Heart left ventricle (tissue), 16 donors: ENCODE measurements at regions not wholly inside any gene's neighbourhood (a gene's known extent, or its start where the extent isn't known, plus 50 kb on each side); places are given as distances from the start of the nearest gene placed in this dataset.

Source experiments
- ATAC-seq, 4 donors: fragments of 200-7000 bp; cut with Tn5 transposase; one replicate each; pipeline ENCODE4 v1.9.1; 2020 to 2022; ENCODE audit warnings: moderate library complexity in 4 of 4, mild to moderate bottlenecking in 3 of 4, moderate number of reproducible peaks in 1 of 4
- DNase-seq, 5 donors: peaks; one replicate each; pipeline ENCODE4 v3.0.0-alpha.2; 2020
- H3K27ac ChIP-seq, 12 donors: fragments of 200-600 bp; sonication (generic) in 4 of 12; one replicate each; pipeline versions ENCODE4 v1.5.0 to v1.8.0; 2016 to 2022; ENCODE audit warnings: mild to moderate bottlenecking in 2 of 12
- H3K27me3 ChIP-seq, 9 donors: fragments of 200-600 bp; sonication (generic) in 2 of 9; one replicate each; pipeline versions ENCODE4 v1.5.1 to v1.8.0; 2016 to 2022; ENCODE audit warnings: mild to moderate bottlenecking in 3 of 9
- H3K36me3 ChIP-seq, 9 donors: fragments of 200-600 bp; sonication (generic) in 2 of 9; one replicate each; pipeline versions ENCODE4 v1.5.0 to v1.8.0; 2018 to 2022; ENCODE audit warnings: mild to moderate bottlenecking in 2 of 9
- H3K4me1 ChIP-seq, 12 donors: fragments of 200-600 bp; sonication (generic) in 4 of 12; one replicate each; pipeline versions ENCODE4 v1.5.0 to v1.8.0; 2016 to 2022; ENCODE audit warnings: mild to moderate bottlenecking in 3 of 12
- H3K4me3 ChIP-seq, 12 donors: fragments of 200-600 bp; sonication (generic) in 4 of 12; one replicate each; pipeline versions ENCODE4 v1.5.0 to v1.8.0; 2017 to 2022; ENCODE audit warnings: mild to moderate bottlenecking in 9 of 12, moderate library complexity in 4 of 12
- H3K9me3 ChIP-seq, 12 donors: fragments of 200-600 bp; sonication (generic) in 4 of 12; one replicate each; pipeline versions ENCODE4 v1.5.0 to v1.8.0; 2016 to 2022; ENCODE audit warnings: mild to moderate bottlenecking in 1 of 12
- CTCF ChIP-seq, 12 donors: fragments of 200-600 bp; sonication (generic) in 4 of 12; IDR thresholded peaks; one replicate each; pipeline versions ENCODE4 v1.5.0 to v1.8.0; 2018 to 2022; ENCODE audit warnings: antibody characterized with exemption in 12 of 12, mild to moderate bottlenecking in 5 of 12
- POLR2A ChIP-seq, 2 donors: fragments of 450-650 bp; IDR thresholded peaks; one replicate each; pipeline ENCODE4 v1.6.1; 2017; ENCODE audit warnings: antibody characterized with exemption in 2 of 2, mild to moderate bottlenecking in 2 of 2, moderate library complexity in 2 of 2
- WGBS, 4 donors: extraction: QIAGEN DNeasy Blood & Tissue Kit in 2 of 4; methylation state at CpG; one replicate each; pipeline versions ENCODE4 v1.1.5 to v1.1.7; 2013 to 2018; 5-methylcytosine and 5-hydroxymethylcytosine counted together
- intact Hi-C, 10 donors: fragments of 100-400 bp; cut with DNase I; formaldehyde crosslinking; loops; one replicate each; pipeline versions ENCODE4 v1.11.1 to v1.14.2; 2022
- donor health status: ischemic (EF 13 %, LVEDD 7.1; RV severe dilation, severe dysfunction).
- donor health status: healthy with polysubstance abuse.
- donor health status: DM: no; HTN: yes; CAD: no.
- donor health status: DM: no; HTN: no; CAD: no.
- donor health status: ischemic (EF 25% LVEDD 6.9; RV normal size, moderate dysfunction).
- donor health status: ischemic (EF 25% LVEDD 5.7; RV mildly dilated, moderate dysfunction).
- donor health status: healthy.
- donor health status: DM: yes; HTN: yes; CAD: no.
- donor health status: ischemic (EF 35%, LVEDD 5.7; RV mildly dilated, moderate dysfunction).
- donor health status: nonischemic (EF 11% LVEDD 7.7; RV severe dilation, severe dysfunction).
- donor health status: DM: yes; HTN: yes; CAD: no.
- donor health status: PGD.
- donor health status: ischemic (EF 29% LVEDD 5.4; RV normal size, mild dysfunction).
- donor health status: nonischemic (EF 23%, LVEDD 6.1; RV moderate dilation, normal function).

- Histone ChIP-seq H3K27me3 (peaks cover 0 to 12% (median 0%) of the 10 kb centered on the region in 9 donors), H3K4me1 (no peaks in the 10 kb centered on the region), H3K27ac (no peak overlapping the region), H3K36me3 (no peaks in the 10 kb centered on the region), H3K4me3 (no peak overlapping the region), H3K9me3 (no peaks in the 10 kb centered on the region)
- ATAC-seq (no peak), DNase-seq (no peak)
- TF ChIP-seq CTCF (IDR thresholded peaks at IDR 0.05) (no peak), POLR2A (IDR thresholded peaks at IDR 0.05) (no peak)
- intact Hi-C loops: no loop called here
- WGBS, 4 donors: 88 to 96% (median 91%) methylated on average over 3 to 5 of the region's 5 CpGs
These were observed 328.8 kb upstream of the IRX1 start for GRCh38 chr5:3266861-3267260.

- intact Hi-C loops: no loop called here
These were observed 329.7 kb upstream of the IRX1 start for GRCh38 chr5:3265936-3266335.

GRCh38 chr5:3265131-3265885 lies 330.3 kb upstream of the IRX1 start:
- peaks cover 0 to 12% (median 0%) of the 10 kb centered on the region in 9 donors for H3K27me3 ChIP-seq
- no peak for TF ChIP-seq POLR2A (IDR thresholded peaks at IDR 0.05)
- ATAC-seq (no peak), DNase-seq (no peak)
- no peaks in the 10 kb centered on the region for H3K9me3 ChIP-seq
- H3K27ac ChIP-seq: no peak overlapping the region
- no peaks in the 10 kb centered on the region for H3K36me3 ChIP-seq
- H3K4me3 ChIP-seq: no peak overlapping the region
- 73 to 75% (median 75%) methylated on average over 5 of the region's 5 CpGs for WGBS, 4 donors
- intact Hi-C loops: no loop called here
- no peaks in the 10 kb centered on the region for H3K4me1 ChIP-seq

More at GRCh38 chr5:3265936-3266335, 329.7 kb upstream of the IRX1 start:
- Histone ChIP-seq H3K36me3 (no peaks in the 10 kb centered on the region), H3K27ac (no peak overlapping the region), H3K4me3 (no peak overlapping the region), H3K27me3 (peaks cover 0 to 12% (median 0%) of the 10 kb centered on the region in 9 donors), H3K4me1 (no peaks in the 10 kb centered on the region), H3K9me3 (no peaks in the 10 kb centered on the region)
- DNase-seq (no peak), ATAC-seq (no peak)
- TF ChIP-seq POLR2A (IDR thresholded peaks at IDR 0.05) (no peak), CTCF (IDR thresholded peaks at IDR 0.05) (no peak)
- WGBS, 4 donors: 71 to 84% (median 78%) methylated on average over 6 of the region's 6 CpGs

GRCh38 chr5:3262451-3262850 lies 333.2 kb upstream of the IRX1 start:
- WGBS, 4 donors: 71 to 78% (median 76%) methylated on average over 4 of the region's 4 CpGs
- H3K27ac ChIP-seq: no peak overlapping the region
- TF ChIP-seq CTCF (IDR thresholded peaks at IDR 0.05): no peak
- TF ChIP-seq POLR2A (IDR thresholded peaks at IDR 0.05): no peak
- no peaks in the 10 kb centered on the region for H3K36me3 ChIP-seq
- no peaks in the 10 kb centered on the region for H3K4me1 ChIP-seq
- H3K9me3 ChIP-seq: no peaks in the 10 kb centered on the region
- intact Hi-C loops: no loop called here
- H3K4me3 ChIP-seq: no peak overlapping the region
- ATAC-seq (no peak), DNase-seq (no peak)
- H3K27me3 ChIP-seq: peaks cover 0 to 6% (median 0%) of the 10 kb centered on the region in 9 donors

GRCh38 chr5:3261081-3261480 lies 334.6 kb upstream of the IRX1 start:
- WGBS, 4 donors: 89 to 95% (median 90%) methylated on average over 4 of the region's 4 CpGs
- Histone ChIP-seq H3K4me3 (no peak overlapping the region), H3K9me3 (no peaks in the 10 kb centered on the region), H3K27me3 (no peaks in the 10 kb centered on the region), H3K36me3 (no peaks in the 10 kb centered on the region), H3K27ac (no peak overlapping the region), H3K4me1 (no peaks in the 10 kb centered on the region)
- intact Hi-C loops: no loop called here
- ATAC-seq (no peak), DNase-seq (no peak)
- TF ChIP-seq POLR2A (IDR thresholded peaks at IDR 0.05) (no peak), CTCF (IDR thresholded peaks at IDR 0.05) (no peak)
